H1 (cell line): ENCODE measurements at regions not wholly inside any gene's neighbourhood (a gene's known extent, or its start where the extent isn't known, plus 50 kb on each side); places are given as distances from the start of the nearest gene placed in this dataset.

Experiments used
- CTCF ChIA-PET: fragments of 300-600 bp; sonication (Branson Sonifier 250); formaldehyde crosslinking; loops from one replicate; lab custom pipeline; 2021; ENCODE audit not compliant: partially characterized antibody; lab: Charles Lee
- POLR2A ChIA-PET: fragments of 300-600 bp; sonication (Branson Sonifier 250); formaldehyde crosslinking; loops from one replicate; lab custom pipeline; 2021; ENCODE audit warnings: inconsistent platforms; ENCODE audit not compliant: partially characterized antibody; lab: Charles Lee
- DNase-seq, 2 experiments: peaks; one replicate each; pipeline versions ENCODE4 v3.0.0 to v3.0.0-alpha.2; 2010 to 2022; ENCODE audit warnings: low spot score in 2 of 2, low read depth in 1 of 2, mixed read lengths in 1 of 2
- FAIRE-seq: peaks from 2 replicates; lab custom pipeline; 2011; peaks lifted over from hg19 to GRCh38; lab: Jason Lieb, UNC
- H2AFZ ChIP-seq: 2 replicates; pipeline ENCODE4 v1.8.1; 2012; ENCODE audit warnings: low read length, inconsistent platforms
- H2AK5ac ChIP-seq: 2 replicates; pipeline ENCODE4 v1.6.1; 2013; ENCODE audit warnings: low read depth, low read length
- H2BK120ac ChIP-seq: replicated peaks from 2 replicates; pipeline ENCODE3; 2013; ENCODE audit warnings: low read depth, low read length, inconsistent platforms
- H2BK12ac ChIP-seq: 2 replicates; pipeline ENCODE4 v1.6.1; 2013; ENCODE audit warnings: low read depth, low read length
- H2BK15ac ChIP-seq: 2 replicates; pipeline ENCODE4 v1.6.1; 2013; ENCODE audit warnings: low read length
- H2BK20ac ChIP-seq: 2 replicates; pipeline ENCODE4 v1.6.1; 2013; ENCODE audit warnings: low read length
- H2BK5ac ChIP-seq: 2 replicates; pipeline ENCODE4 v1.6.1; 2013; ENCODE audit warnings: low read depth, low read length
- H3K14ac ChIP-seq: 2 replicates; pipeline ENCODE4 v1.6.1; 2013; ENCODE audit warnings: inconsistent platforms; ENCODE audit not compliant: insufficient read length
- H3K18ac ChIP-seq: 2 replicates; pipeline ENCODE4 v1.6.1; 2013; ENCODE audit warnings: low read length; ENCODE audit errors: extremely low read depth
- H3K23ac ChIP-seq: 2 replicates; pipeline ENCODE4 v1.6.1; 2013; ENCODE audit warnings: inconsistent platforms; ENCODE audit not compliant: insufficient read length
- H3K23me2 ChIP-seq: 2 replicates; pipeline ENCODE4 v1.6.1; 2013; ENCODE audit warnings: low read depth, low read length
- H3K27ac ChIP-seq: 2 replicates; pipeline ENCODE4 v1.6.1; 2011; ENCODE audit warnings: low read depth, low read length, inconsistent platforms
- H3K27me3 ChIP-seq, 4 experiments: replicated peaks in 1 of 4; 1 replicate in 1 of 4; 2 replicates in 3 of 4; pipeline versions ENCODE4 v1.6.1 to v1.8.1; 2011 to 2013; ENCODE audit warnings: low read length in 3 of 4, mild to moderate bottlenecking in 3 of 4, inconsistent platforms in 2 of 4, mixed read lengths in 2 of 4, moderate library complexity in 1 of 4; ENCODE audit not compliant: control insufficient read depth in 3 of 4, insufficient read depth in 3 of 4; ENCODE audit errors: extremely low read depth in 1 of 4
- H3K36me3 ChIP-seq, 4 experiments: 2 replicates each; pipeline versions ENCODE4 v1.6.1 to v1.8.1; 2011 to 2013; ENCODE audit warnings: mild to moderate bottlenecking in 4 of 4, low read length in 3 of 4, moderate library complexity in 2 of 4, control low read depth in 1 of 4, inconsistent platforms in 1 of 4; ENCODE audit not compliant: insufficient read depth in 4 of 4, control insufficient read depth in 2 of 4
- H3K4ac ChIP-seq: replicated peaks from 2 replicates; pipeline ENCODE3; 2013; ENCODE audit warnings: low read length, low read depth, mixed read lengths, inconsistent platforms; ENCODE audit not compliant: insufficient read length
- H3K4me1 ChIP-seq, 4 experiments: replicated peaks in 1 of 4; 1 replicate in 1 of 4; 2 replicates in 3 of 4; pipeline versions ENCODE4 v1.6.1 to v1.8.1; 2011 to 2013; ENCODE audit warnings: low read length in 3 of 4, inconsistent platforms in 2 of 4, mixed read lengths in 1 of 4; ENCODE audit not compliant: insufficient read depth in 4 of 4, control insufficient read depth in 3 of 4
- H3K4me2 ChIP-seq, 2 experiments: 2 replicates each; pipeline versions ENCODE4 v1.6.1 to v1.8.1; 2011 to 2013; ENCODE audit warnings: low read depth in 2 of 2, low read length in 2 of 2, control low read depth in 1 of 2, inconsistent platforms in 1 of 2, mild to moderate bottlenecking in 1 of 2; ENCODE audit not compliant: insufficient read depth in 1 of 2
- H3K4me3 ChIP-seq, 4 experiments: fragments of 200-600, 300-600 bp in 1 of 4; sonication (generic), shearing (Covaris generic), sonication (Bioruptor Twin) in 1 of 4; 2 replicates each; pipeline versions ENCODE4 v1.5.1 to v1.8.1; 2011 to 2016; ENCODE audit warnings: low read length in 4 of 4, low read depth in 3 of 4, control low read depth in 2 of 4, inconsistent platforms in 2 of 4, mild to moderate bottlenecking in 2 of 4, mixed read lengths in 1 of 4, moderate library complexity in 1 of 4; ENCODE audit not compliant: insufficient read depth in 2 of 4; ENCODE audit errors: extremely low read depth in 1 of 4
- H3K56ac ChIP-seq: replicated peaks from 2 replicates; pipeline ENCODE3; 2013; ENCODE audit warnings: low read depth, mild to moderate bottlenecking, mixed read lengths, low read length, inconsistent platforms; ENCODE audit not compliant: insufficient read length
- H3K79me1 ChIP-seq: 2 replicates; pipeline ENCODE4 v1.6.1; 2013; ENCODE audit warnings: low read depth, low read length, control low read depth
- H3K79me2 ChIP-seq, 2 experiments: 2 replicates each; pipeline versions ENCODE4 v1.6.1 to v1.8.1; 2012 to 2013; ENCODE audit warnings: low read length in 2 of 2, mild to moderate bottlenecking in 2 of 2, inconsistent platforms in 1 of 2; ENCODE audit not compliant: insufficient read depth in 2 of 2, control insufficient read depth in 1 of 2
- H3K9ac ChIP-seq, 4 experiments: replicated peaks in 1 of 4; 1 replicate in 1 of 4; 2 replicates in 3 of 4; pipeline versions ENCODE4 v1.6.1 to v1.8.1; 2011 to 2013; ENCODE audit warnings: low read depth in 3 of 4, low read length in 3 of 4, control low read depth in 2 of 4, mild to moderate bottlenecking in 2 of 4, moderate library complexity in 2 of 4, inconsistent platforms in 1 of 4; ENCODE audit errors: extremely low read depth in 1 of 4
- H3K9me3 ChIP-seq, 2 experiments: 2 replicates each; pipeline versions ENCODE4 v1.6.1 to v1.8.1; 2012 to 2013; ENCODE audit warnings: mild to moderate bottlenecking in 2 of 2, moderate library complexity in 2 of 2, control low read depth in 1 of 2, inconsistent platforms in 1 of 2, low read depth in 1 of 2, low read length in 1 of 2, mixed read lengths in 1 of 2; ENCODE audit not compliant: insufficient read depth in 2 of 2
- H4K20me1 ChIP-seq, 2 experiments: replicated peaks in 1 of 2; 2 replicates each; pipeline versions ENCODE3 to v1.8.1; 2011 to 2013; ENCODE audit warnings: inconsistent platforms in 2 of 2, low read length in 2 of 2, mild to moderate bottlenecking in 1 of 2; ENCODE audit not compliant: insufficient read depth in 2 of 2, control insufficient read depth in 1 of 2
- H4K5ac ChIP-seq: 2 replicates; pipeline ENCODE4 v1.6.1; 2013; ENCODE audit warnings: low read length, low read depth, mixed read lengths, inconsistent platforms; ENCODE audit not compliant: insufficient read length
- H4K8ac ChIP-seq: 2 replicates; pipeline ENCODE4 v1.8.0; 2013; ENCODE audit warnings: mild to moderate bottlenecking, moderate library complexity, low read length, inconsistent platforms; ENCODE audit not compliant: insufficient read depth; ENCODE audit errors: extremely low read depth
- H4K91ac ChIP-seq: replicated peaks from 2 replicates; pipeline ENCODE3; 2013; ENCODE audit warnings: low read length, mixed read lengths, inconsistent platforms; ENCODE audit not compliant: insufficient read length
- EP300 ChIP-seq, 2 experiments: IDR thresholded peaks; 1 replicate in 1 of 2; 2 replicates in 1 of 2; pipeline ENCODE4 v1.6.1; 2011 to 2012; ENCODE audit warnings: low read depth in 2 of 2, low read length in 2 of 2, mild to moderate bottlenecking in 2 of 2, borderline replicate concordance in 1 of 2, inconsistent platforms in 1 of 2, moderate library complexity in 1 of 2
- KDM4A ChIP-seq: IDR thresholded peaks from one replicate; pipeline ENCODE4 v1.7.1; 2012; ENCODE audit warnings: low read depth, mild to moderate bottlenecking, moderate library complexity, low read length, inconsistent platforms; ENCODE audit not compliant: severe bottlenecking
- RNF2 ChIP-seq: fragments of 200-900, 300-1000 bp; sonication (generic); IDR thresholded peaks from 2 replicates; pipeline ENCODE4 v1.7.1; 2016; ENCODE audit warnings: borderline replicate concordance, low read depth, mild to moderate bottlenecking, antibody characterized with exemption, low read length; ENCODE audit not compliant: poor library complexity, severe bottlenecking; ENCODE audit errors: missing control alignments
- RXRA ChIP-seq: IDR thresholded peaks from 2 replicates; pipeline ENCODE4 v1.6.1; 2011; ENCODE audit warnings: low read depth, mild to moderate bottlenecking, low read length, moderate library complexity; ENCODE audit not compliant: insufficient read depth
- SP1 ChIP-seq: IDR thresholded peaks from 2 replicates; pipeline ENCODE4 v1.6.1; 2011; ENCODE audit warnings: low read depth, low read length
- WGBS, 2 experiments: shearing (Covaris generic) in 1 of 2; methylation state at CpG; one replicate each; pipeline versions ENCODE4 v1.1.6 to v1.1.7; 2013 to 2015; ENCODE audit warnings: low lambda C conversion rate in 2 of 2, mixed read lengths in 2 of 2, inconsistent platforms in 1 of 2, low coverage in 1 of 2, missing lambda C conversion rate in 1 of 2; ENCODE audit not compliant: insufficient replicate concordance in 2 of 2, insufficient coverage in 1 of 2, insufficient read length in 1 of 2; ENCODE audit errors: extremely low coverage in 1 of 2, missing lambda C conversion rate in 1 of 2; 5-methylcytosine and 5-hydroxymethylcytosine counted together
- TF ChIP-seq, protein P1 (sequence below), 3 experiments: IDR thresholded peaks; 1 replicate in 2 of 3; 2 replicates in 1 of 3; pipeline versions ENCODE4 v1.5.1 to v1.6.1; 2011; ENCODE audit warnings: low read length in 3 of 3, mild to moderate bottlenecking in 3 of 3, inconsistent platforms in 2 of 3, low read depth in 1 of 3, moderate library complexity in 1 of 3; ENCODE audit not compliant: insufficient read depth in 1 of 3; ENCODE audit errors: control extremely low read depth in 1 of 3

DNA sequence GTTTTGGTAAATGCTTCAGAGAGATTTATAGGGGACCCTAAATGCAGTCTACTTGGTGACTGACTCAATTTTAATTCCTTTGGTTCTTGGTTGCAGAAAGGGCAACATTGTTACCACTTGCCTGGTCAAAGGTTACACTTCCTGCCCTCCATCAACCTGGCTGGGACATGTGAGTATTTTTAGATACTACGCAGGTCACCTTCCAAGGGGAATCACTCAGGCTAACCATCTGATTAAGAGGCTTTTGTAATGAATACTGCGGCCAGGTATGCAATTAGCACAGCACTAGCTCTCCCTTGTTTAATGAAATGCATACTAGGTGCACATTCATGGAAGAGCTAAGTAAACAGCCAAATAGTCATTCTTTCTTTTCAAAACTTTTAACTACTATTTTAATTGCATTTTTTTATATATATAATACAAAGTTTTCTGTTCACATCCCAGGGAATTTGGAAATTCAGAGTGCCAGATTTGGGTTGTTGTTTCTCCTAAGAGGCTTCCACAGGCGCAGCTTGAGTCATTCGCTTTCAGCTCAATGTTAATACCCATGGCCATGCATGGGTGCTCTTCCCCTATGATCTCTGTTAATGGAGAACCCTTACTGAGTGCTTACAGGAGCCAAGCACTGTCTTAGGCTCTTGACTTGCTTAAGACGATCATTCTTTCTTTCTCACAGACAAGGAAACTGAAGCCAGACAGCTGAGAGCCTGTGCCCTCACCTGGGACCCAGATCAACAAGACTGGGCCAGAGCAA lies 152.2 kb downstream of the MTX2 start:
- H3K23ac ChIP-seq = no peak overlapping the region
- H2AFZ ChIP-seq = no peak overlapping the region
- H2AK5ac ChIP-seq = no peak overlapping the region
- no peak overlapping the region for H3K27ac ChIP-seq
- no peak overlapping the region for H2BK120ac ChIP-seq
- H3K56ac ChIP-seq = no peak overlapping the region
- H3K23me2 ChIP-seq = no peaks in the 10 kb centered on the region
- no peak overlapping the region for H4K8ac ChIP-seq
- WGBS, 2 experiments = 89% methylated on average over 5 of the region's 5 CpGs; no CpG with 5 or more reads in 1 of the 2 experiments
- H3K79me1 ChIP-seq = no peaks in the 10 kb centered on the region
- H3K4ac ChIP-seq = no peak overlapping the region
- no peak overlapping the region for H4K5ac ChIP-seq
- H3K9me3 ChIP-seq = no peaks in the 10 kb centered on the region
- H3K4me1 ChIP-seq = no peaks in the 10 kb centered on the region; a peak in 1 of 7 replicates
- H2BK20ac ChIP-seq = no peak overlapping the region
- H2BK15ac ChIP-seq = no peak overlapping the region
- no peak overlapping the region for H3K4me3 ChIP-seq
- no peaks in the 10 kb centered on the region for H3K36me3 ChIP-seq
- FAIRE-seq = no peak
- no peaks in the 10 kb centered on the region for H3K27me3 ChIP-seq
- no peak overlapping the region for H3K18ac ChIP-seq
- no peak overlapping the region for H3K9ac ChIP-seq
- no peak overlapping the region for H2BK5ac ChIP-seq
- POLR2A ChIA-PET = interaction anchor here (0.5 kb wide), 1 partner anchor 150 kb away, joined by 4 read pairs; no protein-coding TSS in a partner anchor
- no peak overlapping the region for H3K4me2 ChIP-seq
- no peak for DNase-seq
- peak overlapping the region; percentile 35; the same call in 1 of the 2 replicates for H2BK12ac ChIP-seq
- no peak for TF ChIP-seq RXRA
- no peak for TF ChIP-seq KDM4A
- no peak for TF ChIP-seq SP1
- TF ChIP-seq, protein P1, sequence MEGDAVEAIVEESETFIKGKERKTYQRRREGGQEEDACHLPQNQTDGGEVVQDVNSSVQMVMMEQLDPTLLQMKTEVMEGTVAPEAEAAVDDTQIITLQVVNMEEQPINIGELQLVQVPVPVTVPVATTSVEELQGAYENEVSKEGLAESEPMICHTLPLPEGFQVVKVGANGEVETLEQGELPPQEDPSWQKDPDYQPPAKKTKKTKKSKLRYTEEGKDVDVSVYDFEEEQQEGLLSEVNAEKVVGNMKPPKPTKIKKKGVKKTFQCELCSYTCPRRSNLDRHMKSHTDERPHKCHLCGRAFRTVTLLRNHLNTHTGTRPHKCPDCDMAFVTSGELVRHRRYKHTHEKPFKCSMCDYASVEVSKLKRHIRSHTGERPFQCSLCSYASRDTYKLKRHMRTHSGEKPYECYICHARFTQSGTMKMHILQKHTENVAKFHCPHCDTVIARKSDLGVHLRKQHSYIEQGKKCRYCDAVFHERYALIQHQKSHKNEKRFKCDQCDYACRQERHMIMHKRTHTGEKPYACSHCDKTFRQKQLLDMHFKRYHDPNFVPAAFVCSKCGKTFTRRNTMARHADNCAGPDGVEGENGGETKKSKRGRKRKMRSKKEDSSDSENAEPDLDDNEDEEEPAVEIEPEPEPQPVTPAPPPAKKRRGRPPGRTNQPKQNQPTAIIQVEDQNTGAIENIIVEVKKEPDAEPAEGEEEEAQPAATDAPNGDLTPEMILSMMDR (IDR thresholded peaks at IDR 0.05; ENCODE audit: control extremely low read depth in 1 of 3, insufficient read depth in 1 of 3, low read depth in 1 of 3, low read length in 3 of 3) = no peak
- TF ChIP-seq RNF2 = no peak
- TF ChIP-seq EP300 (IDR thresholded peaks at IDR 0.05; ENCODE audit: borderline replicate concordance in 1 of 2, low read depth in 2 of 2, low read length in 2 of 2) = no peak
- no peaks in the 10 kb centered on the region for H4K20me1 ChIP-seq
- H3K79me2 ChIP-seq = no peaks in the 10 kb centered on the region
- no peak overlapping the region for H4K91ac ChIP-seq
- H3K14ac ChIP-seq = no peak overlapping the region
- CTCF ChIA-PET = interaction anchor here (0.6 to 1.6 kb wide), 5 partner anchors 32 to 294 kb away, joined by 3 to 4 read pairs (median 4); no protein-coding TSS in a partner anchor
